Activated naive CD8-positive, alpha-beta T cell treated with anti-CD3 and anti-CD28 coated beads, Interleukin-2, amount 50 U/mL, for 24 hours (primary cell): ENCODE measurements at regions not wholly inside any gene's neighbourhood (a gene's known extent, or its start where the extent isn't known, plus 50 kb on each side); places are given as distances from the start of the nearest gene placed in this dataset.

Experiments
- ATAC-seq: fragments of 150-1000 bp; cut with Tn5 transposase; one replicate; pipeline ENCODE4 v1.10.0; 2021
- DNase-seq: peaks from one replicate; pipeline ENCODE4 v3.0.0; 2021
- H3K27ac Mint-ChIP-seq: one replicate; pipeline ENCODE4 v1.8.0; 2021; ENCODE audit warnings: mild to moderate bottlenecking, mixed read lengths
- H3K27me3 Mint-ChIP-seq: one replicate; pipeline ENCODE4 v1.8.0; 2021; ENCODE audit warnings: mixed read lengths
- H3K36me3 Mint-ChIP-seq: one replicate; pipeline ENCODE4 v1.8.0; 2021; ENCODE audit warnings: low read depth, mixed read lengths
- H3K4me1 Mint-ChIP-seq: one replicate; pipeline ENCODE4 v1.8.0; 2021; ENCODE audit warnings: mixed read lengths
- H3K4me3 Mint-ChIP-seq: one replicate; pipeline ENCODE4 v1.8.0; 2021; ENCODE audit warnings: mild to moderate bottlenecking, moderate library complexity, mixed read lengths
- H3K9me3 Mint-ChIP-seq: one replicate; pipeline ENCODE4 v1.8.0; 2021; ENCODE audit warnings: mixed read lengths

DNA sequence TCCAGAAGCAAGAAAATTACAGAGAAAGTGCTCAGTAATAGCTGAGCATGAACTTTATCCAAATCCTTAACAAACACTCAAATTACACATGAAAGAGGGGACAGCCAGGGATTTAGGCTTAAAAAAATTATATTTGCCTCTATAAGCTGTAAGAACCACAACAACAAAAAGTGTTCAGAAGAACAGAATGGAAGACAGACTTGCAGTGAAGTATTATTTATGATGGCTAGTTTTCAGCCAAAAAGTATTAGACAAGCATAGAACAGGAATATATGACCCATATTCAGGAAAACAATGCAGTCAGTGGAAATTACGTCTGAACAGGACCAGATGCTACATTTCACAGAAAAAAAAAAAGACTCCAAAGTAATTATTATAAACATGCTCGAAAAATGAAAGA, 1246.3 kb downstream of the NCAM2 start:
- peaks cover 3% of the 10 kb centered on the region for H3K9me3 Mint-ChIP-seq
- ATAC-seq: no peak
- no peaks in the 10 kb centered on the region for H3K27me3 Mint-ChIP-seq
- no peak for DNase-seq
- H3K4me3 Mint-ChIP-seq: no peak overlapping the region
- no peaks in the 10 kb centered on the region for H3K4me1 Mint-ChIP-seq
- H3K36me3 Mint-ChIP-seq: no peaks in the 10 kb centered on the region
- H3K27ac Mint-ChIP-seq: no peak overlapping the region

DNA sequence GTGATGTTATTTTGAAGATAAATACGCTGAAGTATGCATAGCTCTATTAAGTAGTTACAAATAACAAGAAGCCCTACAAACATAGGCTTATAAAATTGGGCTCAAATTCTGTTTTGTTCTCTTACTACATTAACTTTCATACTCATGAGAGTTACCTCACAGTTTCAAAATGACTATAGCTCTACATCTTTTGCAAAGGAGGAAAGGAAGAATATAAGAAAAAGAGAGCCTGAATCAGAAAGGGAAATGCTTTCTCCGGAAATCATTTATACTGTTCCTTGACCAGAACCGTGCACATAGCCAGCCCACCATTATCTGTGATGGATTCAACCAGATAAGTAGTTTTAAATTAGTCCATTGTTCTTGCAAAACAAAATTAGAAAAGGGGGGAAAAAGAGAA, 1252.1 kb downstream of the NCAM2 start:
- Mint-ChIP-seq H3K4me3 (no peak overlapping the region), H3K9me3 (no peaks in the 10 kb centered on the region)
- no peak for ATAC-seq

DNA sequence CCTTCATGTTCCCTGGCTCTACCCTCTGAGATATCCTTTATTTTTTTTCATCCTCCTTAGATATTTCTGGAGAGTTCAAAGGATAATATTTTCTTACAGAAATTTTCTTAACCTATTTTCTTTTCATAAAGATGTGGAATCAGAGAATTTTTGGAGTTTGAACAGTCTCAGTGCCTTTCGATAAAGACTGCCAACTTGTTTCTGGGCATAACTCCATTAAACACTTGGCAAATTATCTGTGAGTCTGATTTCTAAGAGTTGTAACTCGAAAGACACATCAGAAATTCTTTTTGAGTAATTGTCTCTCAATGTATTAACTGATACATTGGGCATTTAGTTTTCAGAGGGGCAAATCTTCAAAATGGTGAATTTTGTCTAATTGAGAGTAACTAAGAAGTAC, 1255.6 kb downstream of the NCAM2 start:
- no peaks in the 10 kb centered on the region for H3K4me1 Mint-ChIP-seq
- H3K9me3 Mint-ChIP-seq: no peaks in the 10 kb centered on the region
- no peaks in the 10 kb centered on the region for H3K27me3 Mint-ChIP-seq
- DNase-seq: no peak
- H3K27ac Mint-ChIP-seq: no peak overlapping the region
- H3K36me3 Mint-ChIP-seq: no peaks in the 10 kb centered on the region
- ATAC-seq: no peak
- H3K4me3 Mint-ChIP-seq: no peak overlapping the region

More for the DNA sequence above, 1252.1 kb downstream of the NCAM2 start:
- no peak for DNase-seq
- Mint-ChIP-seq H3K27ac (no peak overlapping the region), H3K27me3 (no peaks in the 10 kb centered on the region), H3K36me3 (no peaks in the 10 kb centered on the region), H3K4me1 (no peaks in the 10 kb centered on the region)

DNA sequence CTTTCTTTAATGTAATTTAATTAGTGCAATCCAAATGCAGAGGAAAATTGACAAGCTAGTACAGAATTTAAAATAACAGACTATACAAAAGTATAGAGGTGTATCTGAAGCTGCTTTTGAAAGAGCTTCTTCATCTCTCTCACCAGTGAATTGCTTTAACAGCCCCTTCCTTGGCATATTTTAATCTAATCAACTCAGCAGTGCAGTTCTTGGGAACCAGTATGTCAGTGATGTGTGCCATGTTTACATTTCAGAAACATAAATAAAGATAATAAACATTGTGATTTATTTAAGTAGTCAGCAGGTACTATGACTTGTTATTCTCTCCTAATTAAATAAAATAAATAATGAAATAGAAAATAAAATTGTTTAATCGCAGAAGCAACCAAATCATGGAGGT, 1260.6 kb downstream of the NCAM2 start:
- H3K36me3 Mint-ChIP-seq: no peaks in the 10 kb centered on the region
- no peak for ATAC-seq
- H3K4me3 Mint-ChIP-seq: no peak overlapping the region
- H3K27ac Mint-ChIP-seq: no peak overlapping the region
- H3K27me3 Mint-ChIP-seq: no peaks in the 10 kb centered on the region
- no peaks in the 10 kb centered on the region for H3K9me3 Mint-ChIP-seq
- no peak for DNase-seq
- H3K4me1 Mint-ChIP-seq: no peaks in the 10 kb centered on the region

DNA sequence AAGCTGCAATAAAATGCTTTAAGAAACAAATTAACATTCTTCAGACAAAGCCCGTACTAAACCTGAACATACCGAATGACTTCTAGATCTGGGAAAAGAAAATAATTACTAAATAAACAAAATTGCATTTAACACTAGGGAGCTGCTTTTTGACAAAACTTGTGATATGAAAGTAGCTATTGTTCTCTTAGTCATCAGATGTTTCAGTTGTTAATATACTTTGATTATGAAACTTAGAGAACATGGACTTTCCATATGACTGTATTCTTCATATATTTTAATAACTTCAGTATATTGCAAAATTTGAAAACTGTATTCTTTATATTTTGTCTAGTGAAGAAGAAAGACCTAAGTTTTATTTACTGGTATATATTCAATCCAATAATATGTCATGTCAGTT, 1262.1 kb downstream of the NCAM2 start:
- Mint-ChIP-seq H3K4me1 (no peaks in the 10 kb centered on the region), H3K27me3 (no peaks in the 10 kb centered on the region), H3K27ac (no peak overlapping the region), H3K9me3 (no peaks in the 10 kb centered on the region), H3K36me3 (no peaks in the 10 kb centered on the region), H3K4me3 (no peak overlapping the region)
- DNase-seq (no peak), ATAC-seq (no peak)

DNA sequence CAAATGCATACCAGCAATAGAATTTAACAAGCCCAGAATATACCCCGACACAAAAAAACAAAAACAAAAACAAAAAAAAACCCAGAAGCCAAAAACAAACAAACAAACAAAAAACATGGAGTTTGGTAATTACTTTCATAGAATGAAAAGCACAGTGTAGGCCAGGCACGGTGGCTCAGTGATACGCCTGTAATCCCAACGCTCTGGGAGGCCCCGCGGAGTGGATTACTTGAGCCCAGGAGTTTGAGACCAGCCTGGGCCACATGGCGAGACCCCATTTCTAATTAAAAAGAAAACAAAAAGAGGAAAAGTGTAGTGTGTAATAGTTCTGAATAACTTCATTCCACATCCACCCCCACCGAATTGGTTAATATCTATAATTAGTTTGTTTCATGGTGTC, 1265.7 kb downstream of the NCAM2 start:
- H3K27ac Mint-ChIP-seq: no peak overlapping the region
- H3K4me3 Mint-ChIP-seq: no peak overlapping the region
- no peak for ATAC-seq
- no peaks in the 10 kb centered on the region for H3K9me3 Mint-ChIP-seq
- no peak for DNase-seq
- H3K27me3 Mint-ChIP-seq: no peaks in the 10 kb centered on the region
- H3K36me3 Mint-ChIP-seq: no peaks in the 10 kb centered on the region
- no peaks in the 10 kb centered on the region for H3K4me1 Mint-ChIP-seq

DNA sequence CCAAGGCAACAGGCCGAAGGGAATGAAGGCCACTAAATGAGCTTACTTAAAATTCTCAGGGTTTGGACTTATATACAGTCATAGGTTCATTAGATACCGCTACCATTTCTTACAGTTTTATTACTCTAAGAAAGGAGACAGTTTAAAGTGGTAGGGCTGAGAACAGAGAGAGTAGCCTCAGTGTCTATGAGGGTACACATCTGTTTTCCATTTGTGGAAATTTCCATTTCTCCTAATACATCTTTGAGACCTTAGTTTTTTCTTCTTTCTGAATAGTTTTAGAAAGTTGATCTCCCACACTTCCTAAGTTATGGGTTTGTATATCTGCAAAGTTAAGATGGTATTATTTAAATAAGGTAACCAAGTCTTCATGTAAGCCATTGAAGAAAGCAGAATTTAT, 1279.1 kb downstream of the NCAM2 start:
- ATAC-seq: no peak
- no peak overlapping the region for H3K4me3 Mint-ChIP-seq
- H3K4me1 Mint-ChIP-seq: no peaks in the 10 kb centered on the region
- DNase-seq: no peak
- H3K27ac Mint-ChIP-seq: no peak overlapping the region
- no peaks in the 10 kb centered on the region for H3K36me3 Mint-ChIP-seq
- H3K27me3 Mint-ChIP-seq: no peaks in the 10 kb centered on the region
- H3K9me3 Mint-ChIP-seq: peaks cover 10% of the 10 kb centered on the region

DNA sequence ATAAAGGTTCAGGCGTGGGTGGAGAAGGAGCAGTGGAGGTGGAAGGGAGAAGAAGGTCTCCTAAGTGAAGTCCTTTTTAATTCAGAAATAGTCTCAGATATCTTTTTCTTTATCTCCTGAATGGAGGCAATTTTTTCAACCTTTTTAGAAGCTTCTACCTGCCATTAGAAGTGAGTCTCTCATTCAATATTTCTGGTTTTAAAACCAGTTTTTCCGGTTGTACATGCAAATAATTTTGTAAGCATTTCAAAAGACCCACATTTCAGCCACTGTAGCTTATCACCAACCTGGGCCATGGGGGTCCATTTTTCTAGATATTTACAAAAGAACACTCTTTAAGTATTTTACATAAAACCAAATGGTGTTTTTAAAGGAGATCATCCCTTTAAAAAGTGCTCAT, 1280.2 kb downstream of the NCAM2 start:
- no peak overlapping the region for H3K27ac Mint-ChIP-seq
- no peaks in the 10 kb centered on the region for H3K36me3 Mint-ChIP-seq
- H3K4me1 Mint-ChIP-seq: no peaks in the 10 kb centered on the region
- no peaks in the 10 kb centered on the region for H3K27me3 Mint-ChIP-seq
- no peak for DNase-seq
- H3K9me3 Mint-ChIP-seq: peaks cover 10% of the 10 kb centered on the region
- H3K4me3 Mint-ChIP-seq: no peak overlapping the region
- ATAC-seq: no peak

DNA sequence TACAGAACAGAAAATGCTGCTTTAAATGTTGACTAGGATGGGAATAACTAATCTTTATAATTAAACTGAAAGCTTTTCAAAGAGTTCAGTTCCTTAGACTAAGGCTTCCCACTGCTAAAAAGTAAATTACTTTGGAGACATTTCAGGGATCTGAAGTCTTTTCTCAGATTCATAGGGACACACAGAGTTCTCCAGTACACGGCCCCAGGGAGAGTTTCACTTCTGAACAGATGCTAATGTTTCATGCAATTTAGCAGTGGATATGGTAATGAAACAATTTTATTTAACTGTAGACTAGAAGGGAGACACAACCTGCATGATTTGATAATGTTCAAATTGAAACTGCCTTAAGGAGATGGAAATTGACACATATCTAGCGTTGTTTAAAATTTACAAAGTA, 1282.6 kb downstream of the NCAM2 start:
- DNase-seq (no peak), ATAC-seq (no peak)
- H3K27ac Mint-ChIP-seq: no peak overlapping the region
- no peaks in the 10 kb centered on the region for H3K27me3 Mint-ChIP-seq
- H3K9me3 Mint-ChIP-seq: peaks cover under 1% of the 10 kb centered on the region
- no peak overlapping the region for H3K4me3 Mint-ChIP-seq
- H3K4me1 Mint-ChIP-seq: no peaks in the 10 kb centered on the region
- H3K36me3 Mint-ChIP-seq: no peaks in the 10 kb centered on the region

DNA sequence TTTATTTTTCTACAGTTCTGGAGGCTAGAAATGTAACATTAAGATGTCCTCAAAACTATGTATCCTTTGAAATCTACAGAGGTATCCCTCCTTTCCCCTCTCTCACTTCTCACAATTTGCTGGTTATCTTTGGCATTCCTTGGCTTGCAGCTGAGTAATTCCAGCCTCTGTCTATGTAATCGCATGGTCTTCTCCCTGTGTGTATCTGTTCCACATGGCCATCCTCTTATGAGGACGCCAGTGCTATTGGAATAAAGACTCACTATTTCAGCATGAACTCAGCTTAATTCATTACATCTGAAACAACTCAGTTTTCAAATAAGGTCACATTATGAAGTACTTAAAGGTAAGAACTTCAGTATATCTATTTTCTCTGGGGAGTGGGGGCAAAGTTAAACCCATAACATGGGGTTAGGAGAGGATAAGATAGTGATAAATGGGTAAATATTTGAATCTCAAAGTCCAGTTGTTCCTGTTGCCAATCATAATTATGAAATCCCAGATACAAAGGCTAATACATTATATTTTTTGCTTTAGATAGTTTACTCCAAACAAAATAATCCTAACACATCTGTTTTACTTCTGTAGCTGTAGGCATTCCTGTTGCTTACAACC, 1290.8 kb downstream of the NCAM2 start:
- H3K4me3 Mint-ChIP-seq: no peak overlapping the region

DNA sequence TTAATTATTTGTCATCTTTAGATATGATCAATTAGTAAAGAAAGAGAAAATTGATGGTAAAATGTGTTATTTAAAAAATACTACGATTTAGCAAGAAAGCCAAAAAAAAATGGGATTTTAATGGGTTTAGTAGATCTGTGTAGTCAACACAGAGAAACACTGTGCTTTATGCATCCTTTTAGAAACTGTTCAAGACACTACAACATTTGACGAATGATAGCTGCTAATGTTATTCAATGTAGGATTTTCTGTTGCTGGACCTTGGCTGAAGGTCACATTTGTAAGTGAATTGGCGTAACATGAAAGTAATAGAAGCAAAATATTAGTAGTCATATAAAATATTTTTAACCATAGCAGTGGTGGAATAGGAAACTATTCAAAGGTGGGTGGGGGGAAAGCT, 1293.9 kb downstream of the NCAM2 start:
- no peaks in the 10 kb centered on the region for H3K36me3 Mint-ChIP-seq
- peaks cover under 1% of the 10 kb centered on the region for H3K9me3 Mint-ChIP-seq
- no peak overlapping the region for H3K4me3 Mint-ChIP-seq
- ATAC-seq (no peak), DNase-seq (no peak)
- no peak overlapping the region for H3K27ac Mint-ChIP-seq
- no peaks in the 10 kb centered on the region for H3K4me1 Mint-ChIP-seq
- H3K27me3 Mint-ChIP-seq: no peaks in the 10 kb centered on the region

More for the DNA sequence above, 1290.8 kb downstream of the NCAM2 start:
- H3K9me3 Mint-ChIP-seq: peaks cover 13% of the 10 kb centered on the region
- no peak overlapping the region for H3K27ac Mint-ChIP-seq
- H3K4me1 Mint-ChIP-seq: no peaks in the 10 kb centered on the region
- DNase-seq: no peak
- H3K27me3 Mint-ChIP-seq: no peaks in the 10 kb centered on the region
- no peaks in the 10 kb centered on the region for H3K36me3 Mint-ChIP-seq
- no peak for ATAC-seq

DNA sequence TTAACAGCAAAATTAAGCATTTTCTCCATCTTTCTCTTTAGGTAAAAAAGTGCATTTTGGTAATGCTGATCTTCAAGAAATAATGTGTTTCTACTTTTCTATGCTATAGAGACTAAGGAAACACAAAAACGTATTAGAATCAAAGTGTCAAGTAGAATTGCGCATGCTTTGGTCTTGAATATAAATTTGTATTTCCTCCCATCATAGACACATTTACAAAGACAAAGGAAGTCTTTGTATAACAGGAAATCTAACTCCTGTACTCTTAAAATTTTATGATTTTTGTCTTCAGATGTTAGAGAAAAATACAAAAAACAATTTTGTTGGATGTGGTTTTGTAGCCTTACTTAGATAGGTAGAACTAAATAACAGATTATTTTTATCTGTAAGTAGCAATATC, 1299.4 kb downstream of the NCAM2 start:
- Mint-ChIP-seq H3K27ac (no peak overlapping the region), H3K36me3 (no peaks in the 10 kb centered on the region), H3K9me3 (peaks cover 9% of the 10 kb centered on the region), H3K4me1 (no peaks in the 10 kb centered on the region), H3K27me3 (no peaks in the 10 kb centered on the region), H3K4me3 (no peak overlapping the region)
- DNase-seq (no peak), ATAC-seq (no peak)

DNA sequence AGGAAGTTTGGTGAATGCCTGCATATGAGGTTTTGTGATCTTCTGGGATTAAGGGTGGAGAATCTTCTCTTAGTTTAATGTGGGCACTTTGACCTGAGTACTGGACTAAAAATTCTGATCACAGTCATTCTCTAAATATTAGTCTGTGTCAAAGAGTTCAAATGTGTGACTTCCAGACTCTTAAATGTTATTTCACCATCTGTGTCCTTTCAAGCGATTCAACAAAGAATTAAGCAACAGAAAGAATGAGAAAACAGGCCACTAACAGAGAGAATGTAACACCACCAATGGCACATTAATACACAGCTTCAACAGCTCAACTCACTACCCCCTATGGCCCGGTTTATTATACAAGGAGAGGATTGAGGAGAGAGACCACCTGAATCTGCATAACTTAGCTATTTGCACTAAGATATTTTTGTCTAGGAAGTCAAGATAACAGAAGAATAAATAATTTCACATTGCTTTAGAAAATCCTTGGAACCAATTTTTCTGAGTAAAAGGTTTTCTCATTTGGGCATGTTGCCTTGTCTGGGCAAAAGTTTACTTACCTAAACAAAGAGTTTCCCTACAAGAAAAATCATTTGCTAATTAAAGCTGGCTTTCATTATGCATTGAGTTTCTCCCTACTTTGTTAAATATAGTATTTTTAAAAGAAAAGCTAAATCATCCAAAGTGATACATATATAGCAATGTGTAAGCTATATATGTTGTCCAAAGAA, 1313.7 kb downstream of the NCAM2 start:
- no peak overlapping the region for H3K27ac Mint-ChIP-seq
- no peaks in the 10 kb centered on the region for H3K27me3 Mint-ChIP-seq
- no peak overlapping the region for H3K4me3 Mint-ChIP-seq
- ATAC-seq (no peak), DNase-seq (no peak)
- peaks cover 6% of the 10 kb centered on the region for H3K9me3 Mint-ChIP-seq
- no peaks in the 10 kb centered on the region for H3K4me1 Mint-ChIP-seq
- no peaks in the 10 kb centered on the region for H3K36me3 Mint-ChIP-seq

DNA sequence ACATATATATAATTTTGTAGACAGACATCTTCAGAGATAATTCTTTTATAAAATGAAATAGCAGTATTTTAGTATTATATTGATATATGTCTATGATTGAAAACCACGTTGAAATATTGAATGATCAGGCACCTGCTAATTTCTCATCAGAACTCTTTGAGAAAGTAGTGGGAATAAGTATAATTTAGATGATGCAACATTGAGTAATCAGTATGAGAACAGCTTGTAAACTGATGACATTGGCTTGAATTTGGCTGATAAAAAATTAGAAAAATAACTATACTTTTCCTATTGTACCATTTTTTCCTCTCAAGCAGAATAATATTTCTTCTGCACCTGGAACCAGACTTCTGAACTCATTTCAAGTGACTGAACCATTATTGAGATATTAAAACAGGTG, 1316.8 kb downstream of the NCAM2 start:
- DNase-seq (no peak), ATAC-seq (no peak)
- Mint-ChIP-seq H3K27ac (no peak overlapping the region), H3K4me1 (no peaks in the 10 kb centered on the region), H3K4me3 (no peak overlapping the region), H3K36me3 (no peaks in the 10 kb centered on the region), H3K27me3 (no peaks in the 10 kb centered on the region), H3K9me3 (peaks cover 3% of the 10 kb centered on the region)

DNA sequence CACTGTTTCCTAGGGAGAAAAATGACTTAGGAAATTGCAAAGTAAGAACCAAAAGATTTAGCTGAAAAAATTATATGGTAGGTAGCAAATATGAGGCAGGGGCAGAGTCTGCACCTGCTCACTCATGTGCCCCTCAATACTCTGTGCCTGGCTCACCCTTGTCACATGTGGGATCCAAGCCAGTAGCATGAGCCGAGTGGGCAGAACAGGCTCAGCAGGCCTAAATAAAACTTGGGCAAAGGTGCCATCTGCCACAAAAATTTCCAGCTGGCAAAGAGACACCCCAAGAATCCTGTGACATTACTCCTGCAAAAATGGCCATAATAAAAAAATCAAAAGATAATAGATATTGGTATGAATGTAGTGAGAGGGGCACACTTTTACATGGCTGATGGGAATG, 1321.2 kb downstream of the NCAM2 start:
- Mint-ChIP-seq H3K4me1 (no peaks in the 10 kb centered on the region), H3K27me3 (no peaks in the 10 kb centered on the region), H3K27ac (no peak overlapping the region), H3K4me3 (no peak overlapping the region), H3K9me3 (peaks cover 2% of the 10 kb centered on the region), H3K36me3 (no peaks in the 10 kb centered on the region)
- ATAC-seq (no peak), DNase-seq (no peak)

DNA sequence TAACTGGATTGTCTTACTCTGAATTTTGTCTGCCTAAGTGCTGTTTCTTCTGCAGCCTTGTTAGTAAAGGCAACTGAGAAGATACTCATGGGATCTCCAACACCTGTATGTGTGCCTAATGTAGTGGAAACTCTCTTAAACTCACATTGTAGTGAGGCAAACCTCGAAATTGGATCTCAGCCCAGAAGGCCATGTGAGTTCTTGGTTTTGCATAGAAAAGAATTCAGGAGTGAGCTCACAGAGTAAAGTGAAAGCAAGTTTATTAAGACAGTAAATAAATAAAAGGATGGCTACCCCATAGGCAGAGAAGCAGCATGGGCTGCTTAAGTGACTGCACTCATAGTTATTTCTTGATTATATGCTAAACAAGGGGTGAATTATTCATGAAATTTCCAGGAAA, 1344.7 kb downstream of the NCAM2 start:
- Mint-ChIP-seq H3K27me3 (no peaks in the 10 kb centered on the region), H3K27ac (no peak overlapping the region), H3K4me3 (no peak overlapping the region), H3K36me3 (no peaks in the 10 kb centered on the region), H3K9me3 (peaks cover 16% of the 10 kb centered on the region), H3K4me1 (no peaks in the 10 kb centered on the region)
- no peak for DNase-seq
- no peak for ATAC-seq
